ENCODE measurements at regions not wholly inside any gene's neighbourhood (a gene's known extent, or its start where the extent isn't known, plus 50 kb on each side); places are given as distances from the start of the nearest gene placed in this dataset.

DNA sequence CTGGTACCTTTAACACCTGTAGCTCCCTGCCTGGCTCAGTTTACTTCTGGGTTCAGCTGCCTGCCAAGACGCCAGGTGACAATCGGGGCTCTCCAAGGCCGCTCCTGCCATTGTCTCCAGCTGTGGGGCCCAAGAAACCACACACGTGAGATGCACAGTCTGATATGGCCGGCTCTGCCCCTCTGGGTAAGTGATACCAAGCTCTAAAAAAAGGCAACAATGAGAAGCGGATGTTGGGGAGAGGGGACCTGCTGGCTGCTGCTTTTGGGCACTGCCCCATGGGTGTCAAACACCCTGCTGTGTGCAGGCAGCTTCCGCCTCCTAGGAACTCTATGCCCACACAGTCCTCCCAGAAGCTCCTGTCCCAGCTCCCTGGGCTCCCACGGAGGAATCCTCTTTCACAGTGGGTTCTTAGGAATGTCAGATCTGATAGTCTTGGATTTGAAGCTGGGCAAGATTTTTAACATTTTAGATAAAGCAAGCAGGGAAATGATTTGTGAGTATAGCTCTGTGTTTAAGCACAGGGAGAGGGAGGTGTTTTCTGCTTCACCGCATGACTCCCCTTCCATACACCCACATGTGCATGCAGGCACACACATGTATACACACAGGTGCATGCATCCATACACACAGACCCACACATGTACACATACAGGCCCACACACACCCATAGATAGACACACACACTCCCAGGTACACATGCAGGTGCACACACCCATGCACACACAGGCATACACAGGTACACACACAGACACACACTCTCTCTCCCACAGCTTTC lies 1135.8 kb downstream of the BCL11B start:
- BruUV-seq (replicated peaks), result no TSS peak
- no peaks in the 10 kb centered on the region for H3K4me1 ChIP-seq (ENCODE audit: control insufficient read depth, extremely low read depth, insufficient read depth, low read length)
- H3K27ac ChIP-seq (ENCODE audit: insufficient read depth, low read depth, low read length), result no peak overlapping the region
- ChIA-PET POLR2A (no interaction called here), CTCF (no interaction called here)
- H3K79me2 ChIP-seq (ENCODE audit: control insufficient read depth, insufficient read depth, low read length), result no peaks in the 10 kb centered on the region
- no peak for DNase-seq (ENCODE audit: low read depth, low spot score)
- no peak for FAIRE-seq
- H3K4me2 ChIP-seq (ENCODE audit: insufficient read depth, low read length), result no peak overlapping the region
- H3K36me3 ChIP-seq (ENCODE audit: control insufficient read depth in 2 of 2, extremely low read depth in 1 of 2, insufficient read depth in 2 of 2, low read length in 2 of 2), result no peaks in the 10 kb centered on the region
- TF ChIP-seq POLR2A (IDR thresholded peaks at IDR 0.05; ENCODE audit: low read depth, low read length) (no peak), GATA2 (IDR thresholded peaks at IDR 0.05; ENCODE audit: insufficient read depth, insufficient read length, low read depth, low read length) (no peak), JUN (IDR thresholded peaks at IDR 0.05; ENCODE audit: borderline replicate concordance, insufficient read depth, insufficient read length, low read depth) (no peak), MYC (IDR thresholded peaks at IDR 0.05; ENCODE audit: low read depth, low read length) (no peak), EZH2 (IDR thresholded peaks at IDR 0.05; ENCODE audit: borderline replicate concordance, low read depth, low read length, severe bottlenecking) (no peak), FOS (IDR thresholded peaks at IDR 0.05; ENCODE audit: borderline replicate concordance, insufficient read depth, low read length) (no peak), POLR2AphosphoS5 (IDR thresholded peaks at IDR 0.05; ENCODE audit: insufficient read depth, low read depth, low read length) (no peak)
- TF ChIP-seq, protein P1, sequence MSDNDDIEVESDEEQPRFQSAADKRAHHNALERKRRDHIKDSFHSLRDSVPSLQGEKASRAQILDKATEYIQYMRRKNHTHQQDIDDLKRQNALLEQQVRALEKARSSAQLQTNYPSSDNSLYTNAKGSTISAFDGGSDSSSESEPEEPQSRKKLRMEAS (IDR thresholded peaks at IDR 0.05; ENCODE audit: insufficient read depth, insufficient read length), result no peak
- TF ChIP-seq, protein P2, sequence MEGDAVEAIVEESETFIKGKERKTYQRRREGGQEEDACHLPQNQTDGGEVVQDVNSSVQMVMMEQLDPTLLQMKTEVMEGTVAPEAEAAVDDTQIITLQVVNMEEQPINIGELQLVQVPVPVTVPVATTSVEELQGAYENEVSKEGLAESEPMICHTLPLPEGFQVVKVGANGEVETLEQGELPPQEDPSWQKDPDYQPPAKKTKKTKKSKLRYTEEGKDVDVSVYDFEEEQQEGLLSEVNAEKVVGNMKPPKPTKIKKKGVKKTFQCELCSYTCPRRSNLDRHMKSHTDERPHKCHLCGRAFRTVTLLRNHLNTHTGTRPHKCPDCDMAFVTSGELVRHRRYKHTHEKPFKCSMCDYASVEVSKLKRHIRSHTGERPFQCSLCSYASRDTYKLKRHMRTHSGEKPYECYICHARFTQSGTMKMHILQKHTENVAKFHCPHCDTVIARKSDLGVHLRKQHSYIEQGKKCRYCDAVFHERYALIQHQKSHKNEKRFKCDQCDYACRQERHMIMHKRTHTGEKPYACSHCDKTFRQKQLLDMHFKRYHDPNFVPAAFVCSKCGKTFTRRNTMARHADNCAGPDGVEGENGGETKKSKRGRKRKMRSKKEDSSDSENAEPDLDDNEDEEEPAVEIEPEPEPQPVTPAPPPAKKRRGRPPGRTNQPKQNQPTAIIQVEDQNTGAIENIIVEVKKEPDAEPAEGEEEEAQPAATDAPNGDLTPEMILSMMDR (IDR thresholded peaks at IDR 0.05; ENCODE audit: extremely low read depth in 1 of 2, insufficient read depth in 1 of 2, low read depth in 1 of 2, low read length in 2 of 2), result no peak
- no peak overlapping the region for H3K9ac ChIP-seq (replicated peaks; ENCODE audit: extremely low read depth, insufficient read depth, low read length)
- H4K20me1 ChIP-seq (replicated peaks; ENCODE audit: control insufficient read depth, extremely low read depth, insufficient read depth, low read length), result no peaks in the 10 kb centered on the region
- peaks cover 2% of the 10 kb centered on the region for H3K9me3 ChIP-seq (replicated peaks; ENCODE audit: control insufficient read depth, insufficient read depth, low read length)
- no peaks in the 10 kb centered on the region for H3K27me3 ChIP-seq (ENCODE audit: control insufficient read depth in 2 of 2, insufficient read depth in 2 of 2, low read length in 2 of 2)
- H3K9me1 ChIP-seq (replicated peaks; ENCODE audit: control insufficient read depth, extremely low read depth, insufficient read depth, low read length), result no peaks in the 10 kb centered on the region
- no peak overlapping the region for H3K4me3 ChIP-seq (replicated peaks in 1 of 3; ENCODE audit: insufficient read depth in 1 of 3, low read depth in 1 of 3, low read length in 3 of 3)
- dilution Hi-C loops (cut with MboI; ENCODE audit: extremely low pct_ligation_motif_present, low sequenced_read_pairs) (no loop called here), intact Hi-C loops (cut with micrococcal nuclease) (no loop called here)
- no peak overlapping the region for H2AFZ ChIP-seq (ENCODE audit: low read depth, low read length)
